Peyer's patch (tissue), 4 donors: ENCODE measurements at regions not wholly inside any gene's neighbourhood (a gene's known extent, or its start where the extent isn't known, plus 50 kb on each side); places are given as distances from the start of the nearest gene placed in this dataset.

ENCODE experiments used
- CTCF ChIP-seq, 6 experiments: fragments of 450-650 bp in 4 of 6; fragments of 200-600 bp in 2 of 6; sonication (generic) in 1 of 6; IDR thresholded peaks; one replicate each; pipeline ENCODE4 v1.5.1; 2017 to 2019; ENCODE audit warnings: antibody characterized with exemption in 6 of 6, mild to moderate bottlenecking in 3 of 6, moderate library complexity in 1 of 6
- POLR2A ChIP-seq, 2 donors: fragments of 450-650 bp; IDR thresholded peaks; one replicate each; pipeline ENCODE4 v1.5.1; 2017; ENCODE audit warnings: antibody characterized with exemption in 2 of 2, mild to moderate bottlenecking in 2 of 2, moderate library complexity in 2 of 2

GRCh38 chr5:109924237-109925107, 234.7 kb downstream of the MAN2A1 start:
- TF ChIP-seq CTCF (IDR thresholded peaks at IDR 0.05): no peak
- TF ChIP-seq POLR2A (IDR thresholded peaks at IDR 0.05): no peak
